ENCODE measurements at regions not wholly inside any gene's neighbourhood (a gene's known extent, or its start where the extent isn't known, plus 50 kb on each side); places are given as distances from the start of the nearest gene placed in this dataset. TPM values are rescaled to one million over a fixed set of nuclear protein-coding genes. Genes with fewer than 3 reads are reported as not detected.

- Histone ChIP-seq H3K9ac (ENCODE audit: low read length) (no peak overlapping the region), H3K27ac (ENCODE audit: low read length in 2 of 2) (no peak overlapping the region), H3K4me3 (ENCODE audit: control extremely low read depth in 1 of 5, extremely low read depth in 1 of 5, insufficient read depth in 1 of 5, low read depth in 2 of 5, low read length in 4 of 5) (no peak overlapping the region), H3K27me3 (replicated peaks in 1 of 4; ENCODE audit: control extremely low read depth in 1 of 4, control insufficient read depth in 3 of 4, insufficient read depth in 4 of 4, low read length in 3 of 4) (no peaks in the 10 kb centered on the region), H3K79me2 (ENCODE audit: control insufficient read depth, insufficient read depth, low read length) (no peaks in the 10 kb centered on the region), H2AFZ (ENCODE audit: insufficient read depth, low read depth, low read length, poor library complexity, severe bottlenecking) (no peak overlapping the region), H3K9me3 (ENCODE audit: control extremely low read depth in 1 of 3, control insufficient read depth in 2 of 3, insufficient read depth in 1 of 3, low read length in 2 of 3) (no peaks in the 10 kb centered on the region), H3K36me3 (replicated peaks in 1 of 2; ENCODE audit: control extremely low read depth in 1 of 2, control insufficient read depth in 1 of 2, extremely low read depth in 1 of 2, insufficient read depth in 2 of 2, low read length in 1 of 2) (no peaks in the 10 kb centered on the region), H3K4me1 (ENCODE audit: control insufficient read depth in 2 of 2, insufficient read depth in 2 of 2, low read length in 2 of 2) (no peaks in the 10 kb centered on the region), H4K20me1 (ENCODE audit: control insufficient read depth, insufficient read depth, low read length, poor library complexity, severe bottlenecking) (no peaks in the 10 kb centered on the region), H3K4me2 (replicated peaks; ENCODE audit: low read depth, low read length, poor library complexity, severe bottlenecking) (no peak overlapping the region)
- H3K27me3 Mint-ChIP-seq = no peaks in the 10 kb centered on the region
- peaks cover 3% of the 10 kb centered on the region for H3K4me1 Mint-ChIP-seq
- DNase-seq (no peak), ATAC-seq (ENCODE audit: low read depth) (no peak)
- POLR2A ChIA-PET = no interaction called here
- no peak for TF ChIP-seq CTCF (IDR thresholded peaks at IDR 0.05)
- no peak for TF ChIP-seq EZH2 (IDR thresholded peaks at IDR 0.05; ENCODE audit: borderline replicate concordance, insufficient read depth, low read depth, low read length, poor library complexity, severe bottlenecking)
- intact Hi-C loops (cut with micrococcal nuclease) = no loop called here
- CTCF ChIA-PET = interaction anchor here (0.6 kb wide), 1 partner anchor 172 kb away, joined by 4 read pairs; no protein-coding TSS in a partner anchor
- WGBS (ENCODE audit: insufficient coverage) = 100% methylated on average over 3 of the region's 5 CpGs
- H3K4me3 Mint-ChIP-seq = no peak overlapping the region
- H3K27ac Mint-ChIP-seq = no peak overlapping the region
- no peaks in the 10 kb centered on the region for H3K9me3 Mint-ChIP-seq (ENCODE audit: insufficient read depth)
Measured at GRCh38 chr17:31588034-31588433, 196.6 kb downstream of the RAB11FIP4 start.

Small RNAs in the stretch of these regions (small RNA-seq; reads per million reads assigned to genes)
- gene AC007923.3 (ENCODE audit: insufficient read length, low read depth, low replicate concordance) (not detected), gene RNU6-1134P (ENCODE audit: insufficient read length, low read depth, low replicate concordance) (not detected)
